HG02610 (cell line): ENCODE measurements at regions not wholly inside any gene's neighbourhood (a gene's known extent, or its start where the extent isn't known, plus 50 kb on each side); places are given as distances from the start of the nearest gene placed in this dataset.
"Not testable (repeated sequence)": the region's sequence is repeated elsewhere in the genome, so short reads cannot be mapped to it uniquely, and the experiment has no call there.

Experiments
- ATAC-seq: cut with Tn5 transposase; IDR thresholded peaks from one replicate; pipeline ENCODE4 v1.9.1; 2021; ENCODE audit warnings: mild to moderate bottlenecking, moderate library complexity; ENCODE audit not compliant: unreplicated experiment

DNA sequence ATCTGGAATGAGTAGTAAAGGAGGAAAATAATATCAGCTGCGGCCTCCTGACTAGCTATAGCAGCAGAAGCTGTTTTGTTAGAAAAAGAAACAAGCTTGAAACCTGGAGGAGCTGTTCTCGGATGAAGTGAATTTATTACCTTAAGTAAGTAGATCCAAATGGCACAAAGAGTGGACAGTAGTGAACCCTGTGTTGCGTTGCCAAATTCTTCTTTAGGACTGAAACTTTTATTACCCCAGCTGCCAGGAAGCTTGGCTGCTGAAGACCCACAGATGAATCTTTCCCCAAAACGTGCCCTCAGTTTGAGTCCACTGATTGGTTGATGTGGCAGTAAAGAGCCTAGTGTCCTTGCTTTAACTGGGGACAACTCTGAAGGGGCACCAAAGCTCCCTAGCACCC is 366.8 kb upstream of the GBE1 start:
- no peak for ATAC-seq

GRCh38 chr3:82122554-82123345 is 361.3 kb upstream of the GBE1 start:
- no peak for ATAC-seq

- no peak for ATAC-seq
These were observed 353.1 kb upstream of the GBE1 start for GRCh38 chr3:82114589-82114988.

GRCh38 chr3:82110721-82111120 is 349.3 kb upstream of the GBE1 start:
- not testable (repeated sequence) for ATAC-seq

GRCh38 chr3:82103241-82103640 is 341.8 kb upstream of the GBE1 start:
- no peak for ATAC-seq

GRCh38 chr3:82100378-82100777 is 338.9 kb upstream of the GBE1 start:
- no peak for ATAC-seq

DNA sequence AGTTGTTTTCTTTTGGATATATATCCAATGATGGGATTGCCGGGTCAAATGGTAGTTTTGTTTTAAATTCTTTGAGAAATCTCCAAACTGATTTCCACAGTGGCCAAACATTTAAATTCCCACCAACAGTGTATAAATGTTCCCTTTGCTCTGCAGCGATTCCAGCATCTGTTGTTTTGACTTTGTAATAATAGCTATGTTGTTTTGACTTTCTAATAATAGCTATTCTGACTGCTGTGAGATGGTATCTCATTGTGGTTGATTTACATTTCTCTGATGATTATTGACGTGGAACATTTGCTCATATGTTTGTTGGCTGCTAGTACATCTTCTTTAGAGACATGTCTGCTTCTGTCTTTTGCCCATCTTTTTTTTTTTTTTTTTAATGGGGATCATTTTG is 332.2 kb upstream of the GBE1 start:
- no peak for ATAC-seq

- no peak for ATAC-seq
These were observed 327.3 kb upstream of the GBE1 start for GRCh38 chr3:82088749-82089148.

DNA sequence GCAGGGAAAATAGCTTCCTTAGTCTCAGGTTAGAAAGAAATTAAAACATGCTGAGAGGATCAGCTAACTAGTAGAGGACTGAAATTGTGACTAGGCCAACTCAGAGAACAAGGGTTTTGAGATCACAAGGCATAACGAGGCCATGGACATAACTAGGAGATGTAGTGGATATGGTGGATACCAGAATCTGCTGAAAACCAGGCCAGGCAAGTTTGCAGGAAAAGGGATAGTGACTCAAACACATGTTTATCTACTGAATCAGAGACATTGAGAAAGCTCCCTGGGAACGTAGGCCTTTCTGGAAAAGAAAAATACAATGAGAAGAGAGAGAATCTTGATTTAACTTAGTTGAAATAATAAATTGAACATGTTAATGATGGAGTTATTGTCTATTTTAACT is 326.5 kb upstream of the GBE1 start:
- ATAC-seq: no peak

DNA sequence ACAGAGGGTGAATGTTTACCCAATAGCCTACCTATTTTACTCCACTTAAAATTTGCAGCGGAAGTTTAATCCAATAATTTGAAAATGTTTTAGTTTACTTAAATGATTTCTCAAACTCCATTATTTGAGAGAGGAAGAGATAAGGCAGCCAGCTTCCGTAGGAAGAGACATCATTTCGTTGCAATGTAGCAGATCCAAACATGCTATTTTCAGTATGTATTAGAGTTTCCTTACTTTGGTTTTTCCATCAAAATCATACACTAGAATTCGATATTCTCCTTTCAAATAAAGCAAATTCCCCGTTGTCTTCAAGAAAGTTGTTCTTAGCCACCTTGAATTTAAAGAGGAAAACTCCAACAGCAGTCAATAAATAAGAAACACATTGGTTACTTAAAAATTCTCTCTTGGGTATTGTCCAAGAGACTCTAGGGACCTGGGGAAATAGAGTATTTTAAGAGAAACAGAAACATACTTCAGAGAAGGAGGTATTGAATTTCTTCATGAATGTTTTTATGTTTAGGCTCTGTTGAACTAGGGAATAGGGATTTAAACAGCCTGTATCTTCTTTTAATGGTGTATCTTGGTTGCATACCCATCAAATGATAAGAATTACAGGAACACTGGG is 324.5 kb upstream of the GBE1 start:
- ATAC-seq: no peak

- ATAC-seq: no peak
These were observed 323.9 kb upstream of the GBE1 start for GRCh38 chr3:82085356-82085755.

DNA sequence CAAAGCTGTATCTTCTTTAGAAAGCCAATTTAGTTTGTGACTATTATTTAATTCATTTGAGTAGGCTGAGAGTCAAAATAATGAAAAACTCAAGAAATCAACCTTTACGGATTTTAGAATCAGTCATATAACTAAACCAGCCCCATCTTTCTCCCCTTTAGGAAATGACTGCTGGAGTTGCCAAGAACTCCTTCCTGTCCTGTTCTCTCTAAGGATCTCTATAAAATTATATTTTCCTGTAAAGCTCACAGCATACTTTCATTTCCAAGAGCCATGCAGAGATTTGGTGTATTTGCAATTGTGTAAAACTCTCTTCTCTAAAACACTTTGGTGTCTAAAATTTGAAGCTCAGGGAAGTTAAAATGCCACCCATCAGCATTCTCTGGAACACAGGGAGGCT is 323.4 kb upstream of the GBE1 start:
- ATAC-seq: no peak

- no peak for ATAC-seq
These were observed 321.4 kb upstream of the GBE1 start for GRCh38 chr3:82082796-82083195.

- no peak for ATAC-seq
These were observed 319.9 kb upstream of the GBE1 start for GRCh38 chr3:82081351-82081750.

- ATAC-seq: no peak
These were observed 319.3 kb upstream of the GBE1 start for GRCh38 chr3:82080792-82081191.

DNA sequence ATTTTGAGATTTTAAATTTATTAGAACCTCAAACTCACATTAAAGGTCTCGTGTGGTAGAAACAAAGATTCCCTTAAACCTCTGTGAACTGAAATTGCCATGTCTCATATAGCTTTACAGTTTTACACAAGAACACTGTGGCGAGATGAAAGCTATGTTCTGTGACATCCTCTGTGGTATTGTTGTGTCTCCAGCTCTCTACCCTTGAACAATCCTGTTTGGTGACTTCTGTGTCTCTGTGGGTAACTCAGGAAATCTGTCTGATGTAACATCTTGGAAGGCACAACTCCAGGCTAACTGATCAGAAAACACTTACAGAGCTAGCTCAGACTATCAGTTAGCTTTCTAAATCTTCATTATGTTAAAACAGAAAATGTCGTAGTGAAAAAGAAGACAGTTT is 318.8 kb upstream of the GBE1 start:
- no peak for ATAC-seq

DNA sequence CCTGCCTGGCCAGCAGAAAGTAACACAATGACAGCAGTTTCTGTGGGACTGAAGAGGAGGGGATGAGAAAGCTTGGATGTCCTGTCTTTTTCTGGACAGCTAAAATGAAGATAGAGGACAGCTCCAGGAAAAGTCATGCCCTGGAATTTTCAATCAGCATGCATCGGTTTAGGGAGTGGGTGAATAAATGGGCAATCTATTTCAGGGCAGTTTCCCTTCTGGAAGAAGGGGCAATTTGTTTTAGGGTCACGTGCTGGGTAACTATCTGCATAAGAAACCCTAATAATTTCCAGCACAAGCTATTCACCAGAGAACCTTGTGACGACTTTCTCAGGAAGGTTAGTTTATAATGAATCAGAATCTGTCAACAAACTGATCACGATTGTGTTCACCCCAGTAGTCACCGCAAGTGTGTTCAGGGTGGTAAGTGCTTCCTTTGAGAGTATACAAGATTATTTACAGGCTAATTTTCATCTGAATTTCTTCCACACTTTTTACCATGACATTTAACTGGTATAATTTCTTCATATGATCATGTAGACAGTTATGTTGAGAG is 318.0 kb upstream of the GBE1 start:
- no peak for ATAC-seq

- no peak for ATAC-seq
These were observed 316.8 kb upstream of the GBE1 start for GRCh38 chr3:82078246-82078645.

GRCh38 chr3:82067420-82067819 is 306.0 kb upstream of the GBE1 start:
- no peak for ATAC-seq

DNA sequence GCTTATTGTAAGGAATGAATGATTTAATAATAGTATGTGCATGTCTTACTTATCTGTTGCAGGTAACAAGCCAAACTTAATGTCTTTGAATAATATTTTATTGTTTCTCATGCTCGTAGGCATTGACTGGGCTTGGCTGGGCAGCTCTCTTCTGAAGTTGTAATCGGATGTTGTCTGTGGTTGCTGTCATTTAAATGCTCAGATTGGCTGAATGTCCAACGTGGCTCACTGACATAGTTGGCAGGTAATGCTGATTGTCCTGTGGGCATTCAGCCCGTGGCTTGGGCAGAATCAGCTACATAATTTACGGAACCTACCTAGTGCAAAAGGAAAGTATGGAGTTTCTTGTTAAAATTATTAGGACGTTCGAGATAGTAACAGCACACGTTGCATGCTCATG is 297.4 kb upstream of the GBE1 start:
- ATAC-seq: no peak

DNA sequence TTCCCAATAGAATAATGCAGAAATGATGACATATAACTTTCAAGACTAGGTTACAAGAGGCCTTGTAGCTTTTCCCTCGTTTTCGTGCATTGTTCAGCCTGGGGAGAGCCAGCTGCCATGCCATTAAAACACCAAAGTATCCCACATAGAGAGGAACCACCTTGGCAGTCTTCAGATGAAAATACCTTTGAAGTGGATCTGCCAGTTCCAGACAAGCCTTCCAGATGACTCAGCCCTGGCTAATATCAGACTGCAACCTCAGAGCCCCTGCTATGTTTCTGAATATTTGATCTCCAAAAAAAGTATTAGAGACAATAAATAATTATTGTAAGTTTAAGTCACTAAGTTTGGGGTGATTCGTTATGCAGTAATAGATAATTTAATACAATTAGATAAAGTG is 294.3 kb upstream of the GBE1 start:
- ATAC-seq: no peak

- ATAC-seq: no peak
These were observed 293.4 kb upstream of the GBE1 start for GRCh38 chr3:82054849-82055248.
